HEK293 (cell line): ENCODE measurements at regions not wholly inside any gene's neighbourhood (a gene's known extent, or its start where the extent isn't known, plus 50 kb on each side); places are given as distances from the start of the nearest gene placed in this dataset.

Experiments used
- ZSCAN30 ChIP-seq: fragments of 450-650 bp; IDR thresholded peaks from 2 replicates; pipeline ENCODE4 v1.5.1; 2018; ENCODE audit warnings: missing biosample characterization, mild to moderate bottlenecking, missing genetic modification characterization, moderate library complexity
- TF ChIP-seq, protein P1 (sequence below): fragments of 450-650 bp; formaldehyde crosslinking; IDR thresholded peaks from 2 replicates; pipeline ENCODE4 v1.5.1; 2016; ENCODE audit warnings: missing biosample characterization, missing genetic modification characterization
- TF ChIP-seq, protein P2 (sequence below): fragments of 450-650 bp; formaldehyde crosslinking; IDR thresholded peaks from 2 replicates; pipeline ENCODE4 v1.5.0; 2017; ENCODE audit warnings: missing biosample characterization, missing genetic modification characterization, borderline replicate concordance
- TF ChIP-seq, protein P3 (sequence below): fragments of 450-650 bp; formaldehyde crosslinking; IDR thresholded peaks from 2 replicates; pipeline ENCODE4 v1.5.1; 2016; ENCODE audit warnings: missing biosample characterization, missing genetic modification characterization

DNA sequence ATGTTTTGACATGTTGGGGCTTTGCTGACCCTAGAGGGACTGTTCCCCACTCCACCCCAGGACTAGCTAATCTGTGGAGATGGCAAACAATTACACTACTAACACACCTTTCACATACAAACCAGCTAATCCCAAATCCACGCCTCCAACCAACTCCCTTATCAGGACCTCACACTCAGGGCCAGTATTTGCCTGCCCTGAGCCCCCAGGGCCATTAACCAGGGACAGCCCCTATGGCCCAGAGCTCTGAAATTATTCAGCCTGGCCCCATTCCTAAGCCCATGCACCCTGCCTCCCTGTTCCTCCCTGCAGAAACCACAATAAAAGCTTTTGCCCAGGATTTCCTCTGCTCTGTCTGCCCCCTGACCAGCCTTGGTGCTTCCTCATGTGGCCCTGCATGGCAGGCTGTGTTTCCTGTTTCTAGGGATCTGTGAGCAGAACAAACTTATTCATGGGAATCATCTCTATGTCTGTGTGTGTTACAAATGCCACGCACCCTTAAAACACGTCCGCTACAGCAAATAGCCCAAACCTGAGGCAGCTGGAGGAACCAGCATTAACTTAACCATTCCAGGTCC lies 121.2 kb downstream of the PXDC1 start:
- TF ChIP-seq, protein P1, sequence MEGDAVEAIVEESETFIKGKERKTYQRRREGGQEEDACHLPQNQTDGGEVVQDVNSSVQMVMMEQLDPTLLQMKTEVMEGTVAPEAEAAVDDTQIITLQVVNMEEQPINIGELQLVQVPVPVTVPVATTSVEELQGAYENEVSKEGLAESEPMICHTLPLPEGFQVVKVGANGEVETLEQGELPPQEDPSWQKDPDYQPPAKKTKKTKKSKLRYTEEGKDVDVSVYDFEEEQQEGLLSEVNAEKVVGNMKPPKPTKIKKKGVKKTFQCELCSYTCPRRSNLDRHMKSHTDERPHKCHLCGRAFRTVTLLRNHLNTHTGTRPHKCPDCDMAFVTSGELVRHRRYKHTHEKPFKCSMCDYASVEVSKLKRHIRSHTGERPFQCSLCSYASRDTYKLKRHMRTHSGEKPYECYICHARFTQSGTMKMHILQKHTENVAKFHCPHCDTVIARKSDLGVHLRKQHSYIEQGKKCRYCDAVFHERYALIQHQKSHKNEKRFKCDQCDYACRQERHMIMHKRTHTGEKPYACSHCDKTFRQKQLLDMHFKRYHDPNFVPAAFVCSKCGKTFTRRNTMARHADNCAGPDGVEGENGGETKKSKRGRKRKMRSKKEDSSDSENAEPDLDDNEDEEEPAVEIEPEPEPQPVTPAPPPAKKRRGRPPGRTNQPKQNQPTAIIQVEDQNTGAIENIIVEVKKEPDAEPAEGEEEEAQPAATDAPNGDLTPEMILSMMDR (tag by site-specific recombination), result no peak
- TF ChIP-seq ZSCAN30, result no peak
- TF ChIP-seq, protein P2, sequence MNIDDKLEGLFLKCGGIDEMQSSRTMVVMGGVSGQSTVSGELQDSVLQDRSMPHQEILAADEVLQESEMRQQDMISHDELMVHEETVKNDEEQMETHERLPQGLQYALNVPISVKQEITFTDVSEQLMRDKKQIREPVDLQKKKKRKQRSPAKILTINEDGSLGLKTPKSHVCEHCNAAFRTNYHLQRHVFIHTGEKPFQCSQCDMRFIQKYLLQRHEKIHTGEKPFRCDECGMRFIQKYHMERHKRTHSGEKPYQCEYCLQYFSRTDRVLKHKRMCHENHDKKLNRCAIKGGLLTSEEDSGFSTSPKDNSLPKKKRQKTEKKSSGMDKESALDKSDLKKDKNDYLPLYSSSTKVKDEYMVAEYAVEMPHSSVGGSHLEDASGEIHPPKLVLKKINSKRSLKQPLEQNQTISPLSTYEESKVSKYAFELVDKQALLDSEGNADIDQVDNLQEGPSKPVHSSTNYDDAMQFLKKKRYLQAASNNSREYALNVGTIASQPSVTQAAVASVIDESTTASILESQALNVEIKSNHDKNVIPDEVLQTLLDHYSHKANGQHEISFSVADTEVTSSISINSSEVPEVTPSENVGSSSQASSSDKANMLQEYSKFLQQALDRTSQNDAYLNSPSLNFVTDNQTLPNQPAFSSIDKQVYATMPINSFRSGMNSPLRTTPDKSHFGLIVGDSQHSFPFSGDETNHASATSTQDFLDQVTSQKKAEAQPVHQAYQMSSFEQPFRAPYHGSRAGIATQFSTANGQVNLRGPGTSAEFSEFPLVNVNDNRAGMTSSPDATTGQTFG (tag by site-specific recombination), result no peak
- TF ChIP-seq, protein P3, sequence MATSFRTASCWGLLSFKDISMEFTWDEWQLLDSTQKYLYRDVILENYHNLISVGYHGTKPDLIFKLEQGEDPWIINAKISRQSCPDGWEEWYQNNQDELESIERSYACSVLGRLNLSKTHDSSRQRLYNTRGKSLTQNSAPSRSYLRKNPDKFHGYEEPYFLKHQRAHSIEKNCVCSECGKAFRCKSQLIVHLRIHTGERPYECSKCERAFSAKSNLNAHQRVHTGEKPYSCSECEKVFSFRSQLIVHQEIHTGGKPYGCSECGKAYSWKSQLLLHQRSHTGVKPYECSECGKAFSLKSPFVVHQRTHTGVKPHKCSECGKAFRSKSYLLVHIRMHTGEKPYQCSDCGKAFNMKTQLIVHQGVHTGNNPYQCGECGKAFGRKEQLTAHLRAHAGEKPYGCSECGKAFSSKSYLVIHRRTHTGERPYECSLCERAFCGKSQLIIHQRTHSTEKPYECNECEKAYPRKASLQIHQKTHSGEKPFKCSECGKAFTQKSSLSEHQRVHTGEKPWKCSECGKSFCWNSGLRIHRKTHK (tag by site-specific recombination), result no peak
